Lower lobe of right lung (tissue), 2 donors: ENCODE measurements at regions not wholly inside any gene's neighbourhood (a gene's known extent, or its start where the extent isn't known, plus 50 kb on each side); places are given as distances from the start of the nearest gene placed in this dataset.

Experiments used
- ATAC-seq, 2 donors: fragments of 200-7000 bp; cut with Tn5 transposase; one replicate each; pipeline ENCODE4 v1.9.1; 2020 to 2022; ENCODE audit warnings: mild to moderate bottlenecking in 2 of 2, moderate library complexity in 2 of 2
- DNase-seq: peaks from one replicate; pipeline ENCODE4 v3.0.0-alpha.2; 2020
- H3K27ac ChIP-seq: fragments of 200-600 bp; one replicate; pipeline ENCODE4 v1.8.0; 2022
- H3K27me3 ChIP-seq: fragments of 200-600 bp; one replicate; pipeline ENCODE4 v1.8.0; 2022; ENCODE audit warnings: low read depth
- H3K36me3 ChIP-seq: fragments of 200-600 bp; one replicate; pipeline ENCODE4 v1.8.0; 2022; ENCODE audit warnings: mild to moderate bottlenecking
- H3K4me1 ChIP-seq: fragments of 200-600 bp; one replicate; pipeline ENCODE4 v1.8.0; 2022
- H3K4me3 ChIP-seq: fragments of 200-600 bp; one replicate; pipeline ENCODE4 v1.8.0; 2022; ENCODE audit warnings: mild to moderate bottlenecking
- H3K9me3 ChIP-seq: fragments of 200-600 bp; one replicate; pipeline ENCODE4 v1.8.0; 2022
- CTCF ChIP-seq: fragments of 200-600 bp; IDR thresholded peaks from one replicate; pipeline ENCODE4 v1.8.0; 2022; ENCODE audit warnings: antibody characterized with exemption, mild to moderate bottlenecking
- intact Hi-C: fragments of 100-400 bp; cut with DNase I; formaldehyde crosslinking; loops from one replicate; pipeline ENCODE4 v1.11.0; 2022
- donor health status: DM: no; HTN: yes; CAD: no; lungs with severe emphysema.

GRCh38 chr15:87589134-87589533 lies 667.4 kb downstream of the NTRK3 start:
- H3K9me3 ChIP-seq = no peaks in the 10 kb centered on the region
- no peaks in the 10 kb centered on the region for H3K27me3 ChIP-seq
- TF ChIP-seq CTCF = no peak
- ATAC-seq = no peak
- DNase-seq = no peak
- no peak overlapping the region for H3K4me3 ChIP-seq
- no peak overlapping the region for H3K27ac ChIP-seq
- H3K36me3 ChIP-seq = no peaks in the 10 kb centered on the region
- intact Hi-C loops = no loop called here
- H3K4me1 ChIP-seq = no peaks in the 10 kb centered on the region

- Histone ChIP-seq H3K27ac (no peak overlapping the region), H3K36me3 (no peaks in the 10 kb centered on the region), H3K9me3 (no peaks in the 10 kb centered on the region), H3K4me3 (no peak overlapping the region), H3K27me3 (no peaks in the 10 kb centered on the region), H3K4me1 (no peaks in the 10 kb centered on the region)
- no peak for DNase-seq
- TF ChIP-seq CTCF = no peak
- intact Hi-C loops = no loop called here
- ATAC-seq = no peak
These were observed 674.4 kb downstream of the NTRK3 start for GRCh38 chr15:87582169-87582568.

- Histone ChIP-seq H3K9me3 (no peaks in the 10 kb centered on the region), H3K36me3 (no peaks in the 10 kb centered on the region), H3K27me3 (no peaks in the 10 kb centered on the region), H3K27ac (no peak overlapping the region), H3K4me3 (no peak overlapping the region), H3K4me1 (no peaks in the 10 kb centered on the region)
- intact Hi-C loops = no loop called here
- no peak for TF ChIP-seq CTCF
- no peak for ATAC-seq
- no peak for DNase-seq
These were observed 677.0 kb downstream of the NTRK3 start for GRCh38 chr15:87579537-87579936.

DNA sequence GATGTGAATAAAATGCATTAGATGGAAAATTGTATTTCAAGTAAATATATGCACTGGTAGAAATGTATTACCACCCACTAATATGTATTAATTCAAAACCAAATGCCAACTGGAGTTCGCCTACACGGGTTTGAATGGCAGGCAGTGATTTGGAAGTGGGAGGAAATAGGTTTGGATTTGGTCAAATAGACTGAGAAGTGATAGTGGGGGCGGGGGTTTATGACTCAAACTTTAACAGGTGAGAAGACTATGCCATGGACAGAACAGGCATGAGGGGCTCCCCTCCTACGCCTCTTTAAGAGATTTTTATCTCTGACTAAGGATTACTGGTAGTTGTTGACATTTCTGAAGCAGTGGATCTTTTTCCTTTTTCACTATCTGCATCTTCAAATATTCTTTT lies 677.8 kb downstream of the NTRK3 start:
- ATAC-seq (no peak), DNase-seq (no peak)
- Histone ChIP-seq H3K4me1 (no peaks in the 10 kb centered on the region), H3K27ac (no peak overlapping the region), H3K9me3 (no peaks in the 10 kb centered on the region), H3K4me3 (no peak overlapping the region), H3K36me3 (no peaks in the 10 kb centered on the region), H3K27me3 (no peaks in the 10 kb centered on the region)
- TF ChIP-seq CTCF = no peak
- intact Hi-C loops = no loop called here

DNA sequence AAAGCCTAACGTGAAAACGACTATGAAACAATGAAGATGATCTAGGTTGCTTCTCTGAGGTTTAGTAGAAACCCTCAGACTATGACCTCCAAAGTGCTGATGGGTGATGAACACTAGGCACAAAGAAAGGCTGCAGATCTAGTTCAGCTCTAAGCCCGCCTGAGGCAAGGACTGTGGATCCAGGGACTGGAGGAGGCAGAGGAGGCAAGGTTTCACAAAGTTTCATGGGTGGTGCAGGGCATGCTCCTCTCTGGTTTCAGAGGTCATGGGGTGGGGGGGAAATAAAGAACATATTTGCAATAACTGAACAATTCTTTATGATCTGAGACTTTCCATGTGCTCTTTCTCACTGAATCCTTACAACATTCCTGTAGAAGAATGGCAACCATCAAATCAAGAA lies 679.2 kb downstream of the NTRK3 start:
- Histone ChIP-seq H3K27me3 (no peaks in the 10 kb centered on the region), H3K36me3 (no peaks in the 10 kb centered on the region), H3K4me1 (no peaks in the 10 kb centered on the region), H3K9me3 (no peaks in the 10 kb centered on the region), H3K4me3 (no peak overlapping the region), H3K27ac (no peak overlapping the region)
- DNase-seq = no peak
- TF ChIP-seq CTCF = no peak
- intact Hi-C loops = no loop called here
- no peak for ATAC-seq
